ENCODE measurements at regions not wholly inside any gene's neighbourhood (a gene's known extent, or its start where the extent isn't known, plus 50 kb on each side); places are given as distances from the start of the nearest gene placed in this dataset.

DNA sequence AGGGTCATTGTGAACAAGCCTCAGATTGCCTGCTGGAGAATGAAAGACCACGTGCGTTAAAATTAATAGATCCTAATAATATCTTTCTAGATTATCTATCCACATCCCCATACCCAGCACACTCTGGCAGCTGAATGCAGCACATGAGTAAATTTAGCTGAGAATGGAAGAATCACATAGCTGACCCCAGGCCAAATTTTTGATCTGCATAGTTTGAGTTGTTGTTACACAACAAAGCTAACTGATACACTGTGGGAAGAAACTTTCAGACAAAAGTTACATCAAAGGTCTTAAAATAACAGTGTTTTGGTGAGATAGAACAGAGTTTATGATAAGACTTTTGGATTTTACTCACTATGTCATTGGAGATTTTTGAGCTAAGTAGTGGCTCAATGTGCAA, 72.4 kb upstream of the ANXA10 start:
- Histone ChIP-seq H3K79me2 (replicated peaks; ENCODE audit: insufficient read depth, low read length) (no peaks in the 10 kb centered on the region), H3K4me2 (ENCODE audit: low read length) (no peak overlapping the region), H3K36me3 (ENCODE audit: insufficient read depth, low read length) (no peaks in the 10 kb centered on the region), H3K27me3 (ENCODE audit: insufficient read depth, low read depth, low read length) (no peaks in the 10 kb centered on the region), H3K9me3 (ENCODE audit: low read length) (no peaks in the 10 kb centered on the region), H3K27ac (ENCODE audit: low read length) (no peak overlapping the region), H3K9me2 (ENCODE audit: insufficient read depth, low read length) (no peaks in the 10 kb centered on the region), H4K20me1 (ENCODE audit: insufficient read depth) (no peaks in the 10 kb centered on the region), H2AFZ (ENCODE audit: low read depth, low read length) (no peak overlapping the region), H3F3A (ENCODE audit: insufficient read depth, low read length, poor library complexity, severe bottlenecking) (no peaks in the 10 kb centered on the region), H3K9ac (ENCODE audit: low read length) (no peak overlapping the region), H3K4me3 (ENCODE audit: low read length) (no peak overlapping the region)
- TF ChIP-seq RAD21 (conservative IDR thresholded peaks at IDR 0.05) (no peak), TAF1 (IDR thresholded peaks at IDR 0.05; ENCODE audit: low read depth) (no peak), REST (IDR thresholded peaks at IDR 0.05; ENCODE audit: borderline replicate concordance) (no peak), EZH2 (IDR thresholded peaks at IDR 0.05; ENCODE audit: borderline replicate concordance, insufficient read depth, low read length, poor library complexity, severe bottlenecking) (no peak), EP300 (conservative IDR thresholded peaks at IDR 0.05; ENCODE audit: poor library complexity, severe bottlenecking) (no peak)

DNA sequence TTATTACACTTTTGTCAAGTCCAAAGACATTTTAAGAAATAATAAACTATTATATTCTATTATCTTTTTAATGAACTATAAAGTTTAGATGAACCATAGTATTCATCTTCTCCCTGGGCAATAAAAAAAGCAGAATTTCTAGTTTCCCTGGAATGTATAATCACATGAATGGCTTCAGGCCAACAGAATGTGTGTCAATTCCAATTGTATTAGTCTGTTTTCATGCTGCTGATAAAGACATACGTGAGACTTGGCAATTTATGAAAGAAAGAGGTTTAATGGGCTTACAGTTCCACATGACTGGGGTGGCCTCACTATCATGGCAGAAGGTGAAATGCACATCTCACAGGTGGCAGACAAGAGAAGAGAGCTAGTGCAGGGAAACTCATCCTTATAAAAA, 70.7 kb upstream of the ANXA10 start:
- H3K9me2 ChIP-seq (ENCODE audit: insufficient read depth, low read length) = no peaks in the 10 kb centered on the region
- no peaks in the 10 kb centered on the region for H3K79me2 ChIP-seq (replicated peaks; ENCODE audit: insufficient read depth, low read length)
- H4K20me1 ChIP-seq (ENCODE audit: insufficient read depth) = no peaks in the 10 kb centered on the region
- no peak overlapping the region for H3K9ac ChIP-seq (ENCODE audit: low read length)
- no peaks in the 10 kb centered on the region for H3K27me3 ChIP-seq (ENCODE audit: insufficient read depth, low read depth, low read length)
- H3K9me3 ChIP-seq (ENCODE audit: low read length) = no peaks in the 10 kb centered on the region
- no peaks in the 10 kb centered on the region for H3K36me3 ChIP-seq (ENCODE audit: insufficient read depth, low read length)
- no peak overlapping the region for H3K4me3 ChIP-seq (ENCODE audit: low read length)
- no peak overlapping the region for H2AFZ ChIP-seq (ENCODE audit: low read depth, low read length)
- no peak overlapping the region for H3K27ac ChIP-seq (ENCODE audit: low read length)
- TF ChIP-seq EZH2 (IDR thresholded peaks at IDR 0.05; ENCODE audit: borderline replicate concordance, insufficient read depth, low read length, poor library complexity, severe bottlenecking) (no peak), TAF1 (IDR thresholded peaks at IDR 0.05; ENCODE audit: low read depth) (no peak), EP300 (conservative IDR thresholded peaks at IDR 0.05; ENCODE audit: poor library complexity, severe bottlenecking) (no peak), REST (IDR thresholded peaks at IDR 0.05; ENCODE audit: borderline replicate concordance) (no peak), RAD21 (conservative IDR thresholded peaks at IDR 0.05) (no peak), POLR2AphosphoS5 (IDR thresholded peaks at IDR 0.05) (no peak), SMC3 (conservative IDR thresholded peaks at IDR 0.05; ENCODE audit: poor library complexity) (no peak), MXI1 (conservative IDR thresholded peaks at IDR 0.05; ENCODE audit: poor library complexity, severe bottlenecking) (no peak)
- TF ChIP-seq, protein P1, sequence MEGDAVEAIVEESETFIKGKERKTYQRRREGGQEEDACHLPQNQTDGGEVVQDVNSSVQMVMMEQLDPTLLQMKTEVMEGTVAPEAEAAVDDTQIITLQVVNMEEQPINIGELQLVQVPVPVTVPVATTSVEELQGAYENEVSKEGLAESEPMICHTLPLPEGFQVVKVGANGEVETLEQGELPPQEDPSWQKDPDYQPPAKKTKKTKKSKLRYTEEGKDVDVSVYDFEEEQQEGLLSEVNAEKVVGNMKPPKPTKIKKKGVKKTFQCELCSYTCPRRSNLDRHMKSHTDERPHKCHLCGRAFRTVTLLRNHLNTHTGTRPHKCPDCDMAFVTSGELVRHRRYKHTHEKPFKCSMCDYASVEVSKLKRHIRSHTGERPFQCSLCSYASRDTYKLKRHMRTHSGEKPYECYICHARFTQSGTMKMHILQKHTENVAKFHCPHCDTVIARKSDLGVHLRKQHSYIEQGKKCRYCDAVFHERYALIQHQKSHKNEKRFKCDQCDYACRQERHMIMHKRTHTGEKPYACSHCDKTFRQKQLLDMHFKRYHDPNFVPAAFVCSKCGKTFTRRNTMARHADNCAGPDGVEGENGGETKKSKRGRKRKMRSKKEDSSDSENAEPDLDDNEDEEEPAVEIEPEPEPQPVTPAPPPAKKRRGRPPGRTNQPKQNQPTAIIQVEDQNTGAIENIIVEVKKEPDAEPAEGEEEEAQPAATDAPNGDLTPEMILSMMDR (IDR thresholded peaks at IDR 0.05; ENCODE audit: poor library complexity, severe bottlenecking) = no peak
- H3K4me2 ChIP-seq (ENCODE audit: low read length) = no peak overlapping the region
- no peaks in the 10 kb centered on the region for H3F3A ChIP-seq (ENCODE audit: insufficient read depth, low read length, poor library complexity, severe bottlenecking)

All from neural cell (in vitro differentiated cells).